ENCODE measurements at regions not wholly inside any gene's neighbourhood (a gene's known extent, or its start where the extent isn't known, plus 50 kb on each side); places are given as distances from the start of the nearest gene placed in this dataset.

DNA sequence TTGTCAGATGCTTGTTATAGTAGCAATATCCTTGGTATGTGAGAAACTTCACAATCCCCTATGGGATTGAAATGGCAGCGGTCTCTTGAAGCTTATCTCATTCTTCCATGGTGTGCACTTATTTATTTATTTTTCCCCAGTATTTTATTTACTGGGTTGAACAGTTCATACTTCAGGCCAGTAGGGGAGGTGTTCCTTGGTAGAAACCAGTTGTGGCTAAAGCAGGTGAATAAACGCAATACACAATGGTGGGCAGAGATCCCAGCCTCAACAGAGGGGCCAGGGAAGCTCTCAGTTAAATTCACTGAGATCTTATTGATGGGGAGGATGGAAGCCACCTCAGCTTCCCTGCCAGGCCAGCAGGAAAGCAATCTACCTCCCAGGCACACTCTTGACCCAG is 93.7 kb upstream of the SRD5A2 start:
- CTCF ChIA-PET = no interaction called here
- TF ChIP-seq, protein P1, sequence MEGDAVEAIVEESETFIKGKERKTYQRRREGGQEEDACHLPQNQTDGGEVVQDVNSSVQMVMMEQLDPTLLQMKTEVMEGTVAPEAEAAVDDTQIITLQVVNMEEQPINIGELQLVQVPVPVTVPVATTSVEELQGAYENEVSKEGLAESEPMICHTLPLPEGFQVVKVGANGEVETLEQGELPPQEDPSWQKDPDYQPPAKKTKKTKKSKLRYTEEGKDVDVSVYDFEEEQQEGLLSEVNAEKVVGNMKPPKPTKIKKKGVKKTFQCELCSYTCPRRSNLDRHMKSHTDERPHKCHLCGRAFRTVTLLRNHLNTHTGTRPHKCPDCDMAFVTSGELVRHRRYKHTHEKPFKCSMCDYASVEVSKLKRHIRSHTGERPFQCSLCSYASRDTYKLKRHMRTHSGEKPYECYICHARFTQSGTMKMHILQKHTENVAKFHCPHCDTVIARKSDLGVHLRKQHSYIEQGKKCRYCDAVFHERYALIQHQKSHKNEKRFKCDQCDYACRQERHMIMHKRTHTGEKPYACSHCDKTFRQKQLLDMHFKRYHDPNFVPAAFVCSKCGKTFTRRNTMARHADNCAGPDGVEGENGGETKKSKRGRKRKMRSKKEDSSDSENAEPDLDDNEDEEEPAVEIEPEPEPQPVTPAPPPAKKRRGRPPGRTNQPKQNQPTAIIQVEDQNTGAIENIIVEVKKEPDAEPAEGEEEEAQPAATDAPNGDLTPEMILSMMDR (IDR thresholded peaks at IDR 0.05; ENCODE audit: low read depth, low read length) = no peak
- H3K27ac ChIP-seq (ENCODE audit: low read depth, low read length) = no peak overlapping the region
- H3K27me3 ChIP-seq (ENCODE audit: control insufficient read depth, insufficient read depth, low read length) = no peaks in the 10 kb centered on the region
- DNase-seq (ENCODE audit: low read depth, low spot score) = no peak
- no peaks in the 10 kb centered on the region for H3K9me3 ChIP-seq (ENCODE audit: control insufficient read depth, insufficient read depth, low read length)
- H3K4me3 ChIP-seq (ENCODE audit: low read depth, low read length) = no peak overlapping the region
- POLR2A ChIA-PET = no interaction called here

DNA sequence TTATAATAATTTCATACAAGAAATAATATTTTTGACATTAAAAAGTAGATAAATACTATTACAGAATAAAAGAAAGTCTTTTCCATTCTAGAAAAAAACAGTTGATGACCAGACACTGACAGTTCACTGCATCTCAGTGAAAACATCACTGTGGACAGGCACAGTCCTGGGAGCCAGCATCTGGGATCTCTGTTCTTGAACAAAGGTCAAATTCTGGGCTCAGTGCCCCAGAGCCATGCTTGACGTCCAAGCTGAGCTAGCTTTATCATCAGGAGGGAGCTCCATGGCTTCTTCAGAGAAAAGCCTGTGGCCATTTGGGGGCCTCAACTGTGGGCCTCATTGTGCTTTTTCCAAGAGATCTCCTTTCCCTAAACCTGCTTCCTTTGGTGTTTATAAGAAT is 86.1 kb upstream of the SRD5A2 start:
- TF ChIP-seq, protein P1 (IDR thresholded peaks at IDR 0.05; ENCODE audit: low read depth, low read length) = no peak
- Histone ChIP-seq H3K4me3 (ENCODE audit: low read depth, low read length) (no peak overlapping the region), H3K27me3 (ENCODE audit: control insufficient read depth, insufficient read depth, low read length) (no peaks in the 10 kb centered on the region), H3K27ac (ENCODE audit: low read depth, low read length) (no peak overlapping the region), H3K9me3 (ENCODE audit: control insufficient read depth, insufficient read depth, low read length) (no peaks in the 10 kb centered on the region)
- CTCF ChIA-PET = no interaction called here
- POLR2A ChIA-PET = no interaction called here
- DNase-seq (ENCODE audit: low read depth, low spot score) = no peak

DNA sequence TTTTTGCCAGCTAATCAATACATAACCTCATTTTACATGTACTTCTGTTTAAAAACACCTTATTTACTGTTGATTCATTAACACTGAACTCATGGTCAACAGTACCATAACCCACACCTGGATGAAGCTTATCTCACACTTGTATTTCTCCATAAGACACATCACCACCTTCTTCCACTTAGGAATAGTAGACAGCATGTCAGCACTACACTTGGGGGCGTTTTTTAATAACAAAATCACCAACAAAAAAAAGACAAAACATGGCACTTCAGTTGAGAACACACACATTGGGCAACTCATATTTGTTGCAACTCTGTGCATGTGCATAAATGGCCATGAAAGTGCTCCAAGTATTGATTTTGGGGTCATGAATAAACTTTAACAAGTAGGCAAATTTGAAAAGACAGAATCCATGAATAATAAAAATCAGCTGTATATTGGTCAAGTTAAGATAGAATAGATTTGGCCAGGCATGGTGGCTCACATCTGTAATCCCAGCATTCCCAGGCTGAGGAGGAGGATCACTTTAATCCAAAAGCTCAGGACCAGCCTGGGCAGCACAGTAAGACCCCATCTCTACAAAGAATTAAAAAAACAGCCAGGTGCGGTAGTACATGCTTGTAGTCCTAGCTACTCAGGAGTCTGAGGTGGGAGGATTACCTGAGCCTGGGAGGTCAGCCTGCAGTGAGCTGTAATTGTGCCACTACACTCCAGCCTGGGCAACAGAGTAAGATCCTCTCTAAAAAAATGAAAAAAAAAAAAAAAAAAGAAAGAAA is 84.4 kb upstream of the SRD5A2 start:
- ChIA-PET CTCF (no interaction called here), POLR2A (no interaction called here)
- H3K4me3 ChIP-seq (ENCODE audit: low read depth, low read length) = no peak overlapping the region
- DNase-seq (ENCODE audit: low read depth, low spot score) = no peak
- no peak overlapping the region for H3K27ac ChIP-seq (ENCODE audit: low read depth, low read length)
- TF ChIP-seq, protein P1 (IDR thresholded peaks at IDR 0.05; ENCODE audit: low read depth, low read length) = no peak
- H3K27me3 ChIP-seq (ENCODE audit: control insufficient read depth, insufficient read depth, low read length) = no peaks in the 10 kb centered on the region
- H3K9me3 ChIP-seq (ENCODE audit: control insufficient read depth, insufficient read depth, low read length) = no peaks in the 10 kb centered on the region

- H3K27me3 ChIP-seq (ENCODE audit: control insufficient read depth, insufficient read depth, low read length) = no peaks in the 10 kb centered on the region
- POLR2A ChIA-PET = no interaction called here
- no peaks in the 10 kb centered on the region for H3K9me3 ChIP-seq (ENCODE audit: control insufficient read depth, insufficient read depth, low read length)
- no peak overlapping the region for H3K4me3 ChIP-seq (ENCODE audit: low read depth, low read length)
- H3K27ac ChIP-seq (ENCODE audit: low read depth, low read length) = no peak overlapping the region
- TF ChIP-seq, protein P1 (IDR thresholded peaks at IDR 0.05; ENCODE audit: low read depth, low read length) = no peak
- CTCF ChIA-PET = no interaction called here
- no peak for DNase-seq (ENCODE audit: low read depth, low spot score)
Observed at GRCh38 chr2:31660812-31661335, 80.1 kb upstream of the SRD5A2 start.

DNA sequence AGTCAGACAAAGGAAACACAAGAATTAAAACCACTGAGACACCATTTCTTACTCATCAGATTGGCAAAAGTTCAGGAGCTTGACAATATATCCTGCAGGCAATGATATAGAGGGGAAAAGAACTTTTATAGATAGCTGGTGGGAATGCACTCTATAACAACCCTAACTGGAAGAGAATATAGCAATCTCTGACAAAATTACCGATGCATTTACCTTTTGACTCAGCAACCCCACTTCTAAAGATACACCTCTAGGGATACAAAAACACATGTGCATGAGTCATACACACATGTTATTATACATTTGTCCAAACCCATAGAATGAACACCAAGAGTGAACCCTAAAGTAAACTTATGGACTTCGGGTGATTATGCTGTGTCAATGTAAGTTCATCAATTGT is 79.4 kb upstream of the SRD5A2 start:
- TF ChIP-seq, protein P1 (IDR thresholded peaks at IDR 0.05; ENCODE audit: low read depth, low read length) = no peak
- Histone ChIP-seq H3K27me3 (ENCODE audit: control insufficient read depth, insufficient read depth, low read length) (no peaks in the 10 kb centered on the region), H3K27ac (ENCODE audit: low read depth, low read length) (no peak overlapping the region), H3K9me3 (ENCODE audit: control insufficient read depth, insufficient read depth, low read length) (no peaks in the 10 kb centered on the region), H3K4me3 (ENCODE audit: low read depth, low read length) (no peak overlapping the region)
- ChIA-PET POLR2A (no interaction called here), CTCF (no interaction called here)
- DNase-seq (ENCODE audit: low read depth, low spot score) = no peak
